K562 (cell line): ENCODE measurements at regions not wholly inside any gene's neighbourhood (a gene's known extent, or its start where the extent isn't known, plus 50 kb on each side); places are given as distances from the start of the nearest gene placed in this dataset.

ENCODE experiments used
- E2F3 ChIP-seq: fragments of 250-450 bp; sonication (Bioruptor Pico); IDR thresholded peaks from 2 replicates; pipeline ENCODE4 v1.4.0; 2020; ENCODE audit warnings: mild to moderate bottlenecking
- FOXK2 ChIP-seq, 2 experiments: fragments of 450-650 bp; IDR thresholded peaks in 1 of 2; conservative IDR thresholded peaks in 1 of 2; 2 replicates each; pipeline ENCODE4 v1.6.1; 2016; ENCODE audit warnings: low read depth in 2 of 2, mild to moderate bottlenecking in 1 of 2
- HBP1 ChIP-seq: fragments of 450-650 bp; formaldehyde crosslinking; IDR thresholded peaks from 2 replicates; pipeline ENCODE4 v1.4.0; 2022; ENCODE audit warnings: missing genetic modification characterization
- HMG20A ChIP-seq: fragments of 450-650 bp; formaldehyde crosslinking; conservative IDR thresholded peaks from 2 replicates; pipeline ENCODE4 v1.4.0; 2020; ENCODE audit warnings: mild to moderate bottlenecking, mixed read lengths
- IRF9 ChIP-seq: fragments of 450-650 bp; IDR thresholded peaks from 2 replicates; pipeline ENCODE4 v1.6.1; 2016; ENCODE audit warnings: missing biosample characterization, missing genetic modification characterization
- SIN3B ChIP-seq: fragments of 450-650 bp; IDR thresholded peaks from 2 replicates; pipeline ENCODE4 v1.6.1; 2017; ENCODE audit warnings: low read depth, mild to moderate bottlenecking, moderate library complexity
- ZNF184 ChIP-seq: sonication (generic); formaldehyde crosslinking; IDR thresholded peaks from 2 replicates; pipeline ENCODE4 v1.5.0; 2020; ENCODE audit warnings: missing genetic modification reagents
- ZNF586 ChIP-seq: fragments of 450-650 bp; formaldehyde crosslinking; conservative IDR thresholded peaks from 2 replicates; pipeline ENCODE4 v1.4.0; 2020; ENCODE audit warnings: mild to moderate bottlenecking, moderate library complexity
- ZNF655 ChIP-seq: fragments of 250-450 bp; sonication (Bioruptor Pico); IDR thresholded peaks from 2 replicates; pipeline ENCODE4 v1.5.0; 2021
- ZNF766 ChIP-seq: fragments of 200-800 bp; sonication (Bioruptor generic); conservative IDR thresholded peaks from 2 replicates; pipeline ENCODE4 v1.6.1; 2016; ENCODE audit warnings: missing genetic modification characterization, missing compliant biosample characterization
- TF ChIP-seq, protein P1 (sequence below), 2 experiments: fragments of 450-650 bp in 1 of 2; sonication (generic) in 1 of 2; formaldehyde crosslinking in 1 of 2; IDR thresholded peaks in 1 of 2; conservative IDR thresholded peaks in 1 of 2; 2 replicates each; pipeline versions ENCODE4 v1.6.1 to v1.8.1; 2016 to 2023; ENCODE audit warnings: mild to moderate bottlenecking in 2 of 2, moderate library complexity in 2 of 2, inconsistent platforms in 1 of 2, missing genetic modification reagents in 1 of 2
- TF ChIP-seq, protein P2 (sequence below): sonication (generic); formaldehyde crosslinking; IDR thresholded peaks from 2 replicates; pipeline ENCODE4 v1.8.0; 2022; ENCODE audit warnings: mild to moderate bottlenecking, missing genetic modification reagents

- peak; percentile 70; the same call in 1 of the 2 replicates for TF ChIP-seq IRF9 (tag)
- no peak for TF ChIP-seq ZNF586 (CRISPR knock-in tag)
- TF ChIP-seq ZNF184 (CRISPR knock-in tag), result no peak
- no peak for TF ChIP-seq HBP1 (CRISPR knock-in tag)
- TF ChIP-seq E2F3 (CRISPR knock-in tag), result no peak
- 0 out of 2 replicates have a peak, but pooled peaks have one; percentile 61 for TF ChIP-seq ZNF766 (CRISPR knock-in tag)
- TF ChIP-seq, protein P1, sequence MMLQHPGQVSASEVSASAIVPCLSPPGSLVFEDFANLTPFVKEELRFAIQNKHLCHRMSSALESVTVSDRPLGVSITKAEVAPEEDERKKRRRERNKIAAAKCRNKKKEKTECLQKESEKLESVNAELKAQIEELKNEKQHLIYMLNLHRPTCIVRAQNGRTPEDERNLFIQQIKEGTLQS (IDR thresholded peaks at IDR 0.05), result peak; percentile 26; the same call in 1 of the 2 replicates
- TF ChIP-seq, protein P1 (CRISPR knock-in tag; conservative IDR thresholded peaks at IDR 0.05), result no peak
- TF ChIP-seq SIN3B, result no peak
- no peak for TF ChIP-seq FOXK2 (conservative IDR thresholded peaks at IDR 0.05 in 1 of 2, IDR thresholded peaks at IDR 0.05 in 1 of 2; ENCODE audit: low read depth in 2 of 2)
- TF ChIP-seq HMG20A, result no peak
- TF ChIP-seq, protein P2, sequence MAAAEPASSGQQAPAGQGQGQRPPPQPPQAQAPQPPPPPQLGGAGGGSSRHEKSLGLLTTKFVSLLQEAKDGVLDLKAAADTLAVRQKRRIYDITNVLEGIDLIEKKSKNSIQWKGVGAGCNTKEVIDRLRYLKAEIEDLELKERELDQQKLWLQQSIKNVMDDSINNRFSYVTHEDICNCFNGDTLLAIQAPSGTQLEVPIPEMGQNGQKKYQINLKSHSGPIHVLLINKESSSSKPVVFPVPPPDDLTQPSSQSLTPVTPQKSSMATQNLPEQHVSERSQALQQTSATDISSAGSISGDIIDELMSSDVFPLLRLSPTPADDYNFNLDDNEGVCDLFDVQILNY, result no peak
- TF ChIP-seq ZNF655 (CRISPR knock-in tag), result no peak
These were observed 79.5 kb upstream of the NFIL3 start (continued) for GRCh38 chr9:91502913-91503672.
